ENCODE measurements at regions not wholly inside any gene's neighbourhood (a gene's known extent, or its start where the extent isn't known, plus 50 kb on each side); places are given as distances from the start of the nearest gene placed in this dataset.

DNA sequence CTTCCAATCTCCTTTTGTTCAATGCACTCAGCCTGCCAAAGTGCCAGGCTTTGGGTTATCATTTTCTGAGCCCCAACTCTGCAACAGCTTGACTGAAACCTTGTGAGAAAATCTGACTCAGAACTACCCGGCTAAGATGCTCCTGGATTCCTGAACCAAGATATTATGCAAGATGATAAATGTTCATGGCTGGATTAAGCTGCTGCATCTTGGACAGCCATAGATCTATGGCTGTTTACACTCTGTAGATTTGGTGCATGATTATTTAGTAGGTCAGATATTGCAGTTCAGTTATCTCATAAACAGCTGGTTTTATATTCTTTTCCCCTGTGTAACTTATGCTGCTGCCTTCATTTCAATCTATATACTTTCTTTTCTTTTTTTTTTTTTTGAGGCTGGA, 243.5 kb downstream of the GATA3 start:
- Mint-ChIP-seq H3K4me3 (no peak overlapping the region), H3K36me3 (no peaks in the 10 kb centered on the region), H3K9me3 (peaks cover 7% of the 10 kb centered on the region), H3K27ac (no peak overlapping the region), H3K27me3 (no peaks in the 10 kb centered on the region), H3K4me1 (no peaks in the 10 kb centered on the region)
- no peak for ATAC-seq

GRCh38 chr10:8298896-8299570, 244.5 kb downstream of the GATA3 start:
- Mint-ChIP-seq H3K4me3 (no peak overlapping the region), H3K36me3 (no peaks in the 10 kb centered on the region), H3K27me3 (no peaks in the 10 kb centered on the region), H3K4me1 (no peaks in the 10 kb centered on the region), H3K9me3 (peaks cover 7% of the 10 kb centered on the region), H3K27ac (no peak overlapping the region)
- no peak for ATAC-seq

DNA sequence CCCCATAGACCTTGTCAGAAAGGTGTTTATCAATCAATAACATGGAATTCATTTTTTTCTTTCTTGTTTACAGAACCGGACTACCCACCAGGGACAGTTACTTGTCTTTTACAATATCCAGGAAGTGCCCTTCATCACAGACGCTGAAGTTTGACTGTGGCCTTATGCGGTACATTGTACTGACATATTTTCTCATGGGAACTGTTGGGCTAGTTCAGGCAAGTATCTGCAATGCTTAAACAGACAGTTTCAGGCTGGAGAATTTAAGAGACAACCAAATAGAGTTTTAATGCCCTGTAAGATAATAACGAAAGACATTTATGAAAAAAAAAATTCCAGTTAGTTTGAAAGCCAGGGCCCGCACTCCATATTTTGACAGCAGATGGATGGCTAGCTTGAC, 246.4 kb downstream of the GATA3 start:
- H3K27ac Mint-ChIP-seq, result no peak overlapping the region
- H3K36me3 Mint-ChIP-seq, result no peaks in the 10 kb centered on the region
- H3K27me3 Mint-ChIP-seq, result no peaks in the 10 kb centered on the region
- ATAC-seq, result no peak
- H3K9me3 Mint-ChIP-seq, result peaks cover 11% of the 10 kb centered on the region
- H3K4me1 Mint-ChIP-seq, result no peaks in the 10 kb centered on the region
- no peak overlapping the region for H3K4me3 Mint-ChIP-seq

GRCh38 chr10:8301333-8301732, 246.8 kb downstream of the GATA3 start:
- no peaks in the 10 kb centered on the region for H3K4me1 Mint-ChIP-seq
- H3K9me3 Mint-ChIP-seq, result peaks cover 11% of the 10 kb centered on the region
- H3K4me3 Mint-ChIP-seq, result no peak overlapping the region
- no peak for ATAC-seq
- H3K27ac Mint-ChIP-seq, result no peak overlapping the region
- H3K27me3 Mint-ChIP-seq, result no peaks in the 10 kb centered on the region
- H3K36me3 Mint-ChIP-seq, result no peaks in the 10 kb centered on the region

DNA sequence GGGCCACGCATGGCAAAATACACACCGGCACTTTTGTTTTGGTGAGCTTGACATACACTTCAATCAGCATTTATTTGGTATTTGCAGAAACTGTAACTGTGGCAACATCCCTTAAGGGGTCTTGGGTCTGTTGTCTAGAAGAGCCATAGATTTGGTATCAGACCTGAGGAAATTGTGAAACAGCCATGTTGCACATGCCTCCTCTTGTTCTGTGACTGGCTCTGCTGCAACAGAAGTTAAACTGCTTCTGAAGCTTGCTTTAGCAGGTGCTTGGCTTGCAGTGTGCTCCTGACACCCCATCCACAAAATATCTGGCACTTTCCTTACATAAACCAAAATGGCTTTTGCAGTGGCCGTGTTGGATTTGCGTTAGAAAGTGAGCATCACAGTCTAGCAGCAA, 247.3 kb downstream of the GATA3 start:
- Mint-ChIP-seq H3K36me3 (no peaks in the 10 kb centered on the region), H3K4me3 (no peak overlapping the region)
- ATAC-seq, result no peak

DNA sequence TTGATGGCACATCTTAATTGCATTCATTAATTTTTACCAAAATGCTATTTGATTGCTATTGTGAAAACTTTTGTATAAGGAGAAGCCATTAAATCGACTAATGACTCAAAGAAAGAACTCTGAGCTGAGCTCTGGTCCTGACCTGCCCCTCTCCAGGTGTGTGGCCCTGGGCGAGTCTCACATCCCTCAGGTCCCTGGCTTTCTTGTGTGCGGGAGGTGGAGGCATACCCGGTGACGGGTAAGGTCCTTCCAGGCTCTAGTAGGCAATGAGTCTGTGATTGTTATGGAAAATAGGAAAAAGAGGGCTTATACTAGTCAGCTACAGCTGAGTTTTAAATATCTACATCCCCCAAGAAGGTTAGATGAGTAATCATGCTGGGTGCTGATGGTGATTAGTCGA, 248.1 kb downstream of the GATA3 start:
- Mint-ChIP-seq H3K36me3 (no peaks in the 10 kb centered on the region), H3K27me3 (no peaks in the 10 kb centered on the region), H3K4me3 (no peak overlapping the region), H3K4me1 (no peaks in the 10 kb centered on the region), H3K27ac (no peak overlapping the region), H3K9me3 (peaks cover 5% of the 10 kb centered on the region)
- no peak for ATAC-seq

More for the DNA sequence above, 247.3 kb downstream of the GATA3 start:
- H3K27ac Mint-ChIP-seq, result no peak overlapping the region
- no peaks in the 10 kb centered on the region for H3K27me3 Mint-ChIP-seq
- no peaks in the 10 kb centered on the region for H3K4me1 Mint-ChIP-seq
- peaks cover 11% of the 10 kb centered on the region for H3K9me3 Mint-ChIP-seq

- Mint-ChIP-seq H3K36me3 (no peaks in the 10 kb centered on the region), H3K27me3 (no peaks in the 10 kb centered on the region), H3K27ac (no peak overlapping the region), H3K9me3 (peaks cover 8% of the 10 kb centered on the region), H3K4me1 (no peaks in the 10 kb centered on the region), H3K4me3 (no peak overlapping the region)
- ATAC-seq, result no peak
These were observed 250.4 kb downstream of the GATA3 start for GRCh38 chr10:8304861-8305260.

DNA sequence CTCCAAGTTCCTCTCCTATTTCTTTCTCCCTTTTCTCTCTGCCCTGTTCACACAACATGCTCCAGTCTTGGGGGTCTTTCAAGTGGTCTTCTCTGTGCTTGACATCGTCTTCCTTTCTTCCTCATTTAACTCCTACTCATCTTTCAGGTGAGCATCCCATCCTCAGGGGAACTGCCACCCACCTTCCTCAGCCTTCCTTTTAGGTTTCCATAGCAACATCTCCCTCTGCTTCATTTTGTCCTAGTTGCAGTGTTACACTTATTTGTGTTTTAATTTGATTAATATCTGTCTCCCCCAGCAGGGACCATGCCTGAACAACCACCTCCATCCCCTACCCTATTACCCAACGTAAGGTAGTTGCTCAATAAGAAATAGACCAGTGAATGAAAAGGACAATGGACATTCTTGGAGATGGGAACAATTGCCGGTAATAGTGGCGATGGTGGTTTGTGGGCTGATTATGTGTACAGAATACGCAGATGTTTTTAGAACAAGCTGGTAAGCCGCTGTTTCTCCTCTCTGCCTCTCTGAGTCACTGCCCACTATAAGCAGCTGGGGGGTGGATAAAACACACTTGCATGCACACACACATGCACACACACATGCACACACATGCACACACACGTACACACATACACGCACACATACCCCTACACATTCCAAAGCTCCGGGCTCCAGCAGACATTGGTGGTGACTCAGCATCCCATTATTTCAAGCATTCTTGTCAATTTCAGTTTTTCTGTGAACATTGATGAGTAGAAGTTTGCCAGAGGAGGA, 251.6 kb downstream of the GATA3 start:
- no peak overlapping the region for H3K27ac Mint-ChIP-seq
- H3K36me3 Mint-ChIP-seq, result no peaks in the 10 kb centered on the region
- no peak overlapping the region for H3K4me3 Mint-ChIP-seq
- H3K9me3 Mint-ChIP-seq, result peaks cover 8% of the 10 kb centered on the region
- H3K27me3 Mint-ChIP-seq, result no peaks in the 10 kb centered on the region
- H3K4me1 Mint-ChIP-seq, result no peaks in the 10 kb centered on the region
- ATAC-seq, result no peak

- no peak overlapping the region for H3K27ac Mint-ChIP-seq
- ATAC-seq, result no peak
- peaks cover 8% of the 10 kb centered on the region for H3K9me3 Mint-ChIP-seq
- H3K27me3 Mint-ChIP-seq, result no peaks in the 10 kb centered on the region
- H3K4me3 Mint-ChIP-seq, result no peak overlapping the region
- no peaks in the 10 kb centered on the region for H3K36me3 Mint-ChIP-seq
- no peaks in the 10 kb centered on the region for H3K4me1 Mint-ChIP-seq
These were observed 252.3 kb downstream of the GATA3 start for GRCh38 chr10:8306685-8307364.

- Mint-ChIP-seq H3K27me3 (no peaks in the 10 kb centered on the region), H3K4me1 (no peaks in the 10 kb centered on the region), H3K4me3 (no peak overlapping the region), H3K9me3 (peaks cover 4% of the 10 kb centered on the region), H3K27ac (no peak overlapping the region), H3K36me3 (no peaks in the 10 kb centered on the region)
- ATAC-seq, result no peak
These were observed 256.4 kb downstream of the GATA3 start for GRCh38 chr10:8310930-8311329.

GRCh38 chr10:8311526-8312070, 257.1 kb downstream of the GATA3 start:
- H3K27ac Mint-ChIP-seq, result no peak overlapping the region
- no peaks in the 10 kb centered on the region for H3K4me1 Mint-ChIP-seq
- no peak for ATAC-seq
- no peaks in the 10 kb centered on the region for H3K27me3 Mint-ChIP-seq
- H3K9me3 Mint-ChIP-seq, result peaks cover 3% of the 10 kb centered on the region
- no peaks in the 10 kb centered on the region for H3K36me3 Mint-ChIP-seq
- H3K4me3 Mint-ChIP-seq, result no peak overlapping the region

DNA sequence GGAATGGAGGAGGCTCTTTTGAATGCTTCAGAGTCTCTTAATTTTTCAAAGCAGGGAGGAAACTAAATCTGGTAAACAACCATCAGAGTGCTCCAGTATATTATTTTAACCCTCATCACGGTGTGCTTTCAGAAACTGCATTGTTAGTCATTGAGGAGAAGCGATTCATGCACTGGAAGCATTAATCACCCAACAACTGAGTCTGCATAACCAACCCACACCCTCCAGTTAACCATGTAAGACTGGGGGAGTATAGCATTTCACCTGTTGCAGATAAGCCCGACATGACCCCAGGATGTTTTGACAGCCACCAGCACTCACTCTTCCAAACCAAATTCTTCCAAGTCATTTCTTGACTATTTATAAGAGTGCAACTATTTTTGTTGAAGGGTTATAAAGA, 257.6 kb downstream of the GATA3 start:
- Mint-ChIP-seq H3K4me3 (no peak overlapping the region), H3K27me3 (no peaks in the 10 kb centered on the region), H3K4me1 (no peaks in the 10 kb centered on the region), H3K27ac (no peak overlapping the region), H3K36me3 (no peaks in the 10 kb centered on the region), H3K9me3 (peaks cover 3% of the 10 kb centered on the region)
- ATAC-seq, result no peak

GRCh38 chr10:8312781-8313180, 258.3 kb downstream of the GATA3 start:
- Mint-ChIP-seq H3K27me3 (no peaks in the 10 kb centered on the region), H3K4me3 (no peak overlapping the region), H3K27ac (no peak overlapping the region), H3K4me1 (no peaks in the 10 kb centered on the region), H3K9me3 (peaks cover 3% of the 10 kb centered on the region), H3K36me3 (no peaks in the 10 kb centered on the region)
- ATAC-seq, result no peak

DNA sequence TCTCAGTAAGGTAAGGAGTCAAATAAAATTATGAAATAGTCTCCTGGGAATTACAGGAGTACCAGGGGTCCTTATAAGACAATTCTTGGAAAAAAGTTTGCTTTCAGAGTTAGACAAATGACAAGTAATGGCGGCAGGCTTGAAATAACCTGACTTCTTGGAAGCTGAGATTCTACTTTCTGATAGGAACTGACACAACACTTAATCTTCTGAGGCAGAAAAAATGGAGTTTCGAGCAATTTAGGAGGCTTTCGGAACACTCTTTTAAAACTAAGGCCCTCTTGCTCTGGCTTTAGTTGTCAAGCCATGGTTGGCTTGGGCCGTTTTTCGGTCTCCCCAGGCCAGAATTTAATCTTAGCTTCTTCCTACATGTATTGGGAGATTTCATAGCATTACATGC, 260.0 kb downstream of the GATA3 start:
- Mint-ChIP-seq H3K4me1 (no peaks in the 10 kb centered on the region), H3K9me3 (no peaks in the 10 kb centered on the region), H3K4me3 (no peak overlapping the region), H3K27me3 (no peaks in the 10 kb centered on the region), H3K27ac (no peak overlapping the region), H3K36me3 (no peaks in the 10 kb centered on the region)
- no peak for ATAC-seq

DNA sequence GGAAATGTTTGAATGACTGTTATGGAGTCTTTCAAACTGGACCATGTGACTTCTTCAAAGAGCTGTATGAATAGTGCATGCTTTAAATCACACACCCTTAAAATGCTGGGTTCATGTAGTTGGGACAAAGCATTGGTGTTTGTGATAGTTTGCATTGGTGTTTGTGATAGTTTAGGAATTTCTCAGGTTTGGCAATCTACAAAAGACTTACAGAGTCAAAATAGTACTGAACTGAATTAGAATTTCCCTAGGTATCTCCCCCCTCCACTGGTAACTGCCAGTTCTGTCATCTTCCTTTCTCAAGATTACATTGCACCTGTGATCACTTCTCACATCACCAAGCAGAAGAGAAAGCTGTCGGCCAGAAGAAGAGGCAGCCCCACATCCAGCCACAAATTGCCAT, 261.1 kb downstream of the GATA3 start:
- no peak for ATAC-seq
- Mint-ChIP-seq H3K9me3 (no peaks in the 10 kb centered on the region), H3K4me1 (no peaks in the 10 kb centered on the region), H3K27ac (no peak overlapping the region), H3K27me3 (peaks cover 10% of the 10 kb centered on the region), H3K4me3 (no peak overlapping the region), H3K36me3 (no peaks in the 10 kb centered on the region)

Measured in stimulated activated memory B cell treated with anti-CD40 and anti-IgM and Interleukin-4, amounts not matched to agents 10 μg/mL and 1 μg/mL and 100 μg/mL, for 72 hours (primary cell).